Neuronal stem cell (in vitro differentiated cells): ENCODE measurements at regions not wholly inside any gene's neighbourhood (a gene's known extent, or its start where the extent isn't known, plus 50 kb on each side); places are given as distances from the start of the nearest gene placed in this dataset.

Experiments
- DNase-seq: peaks from one replicate; pipeline ENCODE4 v3.0.0-alpha.2; 2013; ENCODE audit warnings: low spot score
- H2AFZ ChIP-seq: one replicate; pipeline ENCODE4 v1.6.1; 2013; ENCODE audit warnings: mild to moderate bottlenecking, low read length, inconsistent platforms
- H2AK5ac ChIP-seq: 2 replicates; pipeline ENCODE4 v1.6.1; 2013; ENCODE audit warnings: low read depth, mild to moderate bottlenecking, inconsistent platforms, low read length, moderate library complexity, mixed read lengths
- H2BK120ac ChIP-seq: 2 replicates; pipeline ENCODE4 v1.6.1; 2013; ENCODE audit warnings: low read depth, mild to moderate bottlenecking, inconsistent platforms, low read length, moderate library complexity, mixed read lengths
- H2BK12ac ChIP-seq: one replicate; pipeline ENCODE4 v1.6.1; 2013; ENCODE audit warnings: low read length, inconsistent platforms
- H2BK15ac ChIP-seq: 2 replicates; pipeline ENCODE4 v1.6.1; 2013; ENCODE audit warnings: mild to moderate bottlenecking, low read length, inconsistent platforms, mixed read lengths
- H2BK5ac ChIP-seq: one replicate; pipeline ENCODE4 v1.6.1; 2013; ENCODE audit warnings: inconsistent platforms, mild to moderate bottlenecking, low read length, moderate library complexity
- H3K14ac ChIP-seq: one replicate; pipeline ENCODE4 v1.6.1; 2013; ENCODE audit warnings: low read length, inconsistent platforms
- H3K18ac ChIP-seq: 2 replicates; pipeline ENCODE4 v1.6.1; 2013; ENCODE audit warnings: low read length, inconsistent platforms
- H3K23ac ChIP-seq: 2 replicates; pipeline ENCODE4 v1.6.1; 2013; ENCODE audit warnings: low read depth, mild to moderate bottlenecking, mixed read lengths, low read length, inconsistent platforms; ENCODE audit not compliant: poor library complexity
- H3K27ac ChIP-seq: replicated peaks from 3 replicates; pipeline ENCODE4 v1.5.1; 2013; ENCODE audit warnings: low read length, inconsistent platforms
- H3K27me3 ChIP-seq, 3 experiments: 2 replicates each; pipeline ENCODE4 v1.6.1; 2013; ENCODE audit warnings: low read length in 3 of 3, mild to moderate bottlenecking in 2 of 3, inconsistent platforms in 1 of 3, low read depth in 1 of 3, mixed read lengths in 1 of 3, moderate library complexity in 1 of 3; ENCODE audit not compliant: control insufficient read depth in 3 of 3, insufficient read depth in 3 of 3
- H3K36me3 ChIP-seq, 2 donors: replicated peaks in 1 of 2; 2 replicates each; pipeline ENCODE4 v1.6.1; 2013; ENCODE audit warnings: low read length in 2 of 2; ENCODE audit not compliant: control insufficient read depth in 2 of 2, insufficient read depth in 2 of 2
- H3K4ac ChIP-seq: 2 replicates; pipeline ENCODE4 v1.6.1; 2013; ENCODE audit warnings: inconsistent platforms, mild to moderate bottlenecking, low read length, moderate library complexity
- H3K4me1 ChIP-seq, 2 donors: 1 replicate in 1 of 2; 2 replicates in 1 of 2; pipeline ENCODE4 v1.6.1; 2013; ENCODE audit warnings: low read length in 2 of 2, low read depth in 1 of 2; ENCODE audit not compliant: control insufficient read depth in 2 of 2, insufficient read depth in 1 of 2
- H3K4me2 ChIP-seq: one replicate; pipeline ENCODE4 v1.6.1; 2013; ENCODE audit warnings: mild to moderate bottlenecking, low read length, inconsistent platforms; ENCODE audit not compliant: insufficient read depth, poor library complexity, severe bottlenecking
- H3K4me3 ChIP-seq, 2 donors: 2 replicates each; pipeline ENCODE4 v1.5.1; 2013; ENCODE audit warnings: low read length in 2 of 2, mild to moderate bottlenecking in 2 of 2, inconsistent platforms in 1 of 2, moderate library complexity in 1 of 2
- H3K79me1 ChIP-seq: one replicate; pipeline ENCODE4 v1.6.1; 2013; ENCODE audit warnings: low read depth, mild to moderate bottlenecking, inconsistent platforms, low read length, moderate library complexity
- H3K9ac ChIP-seq: one replicate; pipeline ENCODE4 v1.6.1; 2013; ENCODE audit warnings: mild to moderate bottlenecking, low read depth, low read length, inconsistent platforms; ENCODE audit not compliant: poor library complexity
- H3K9me3 ChIP-seq, 2 donors: replicated peaks in 1 of 2; 2 replicates each; pipeline versions ENCODE3 to v1.6.1; 2013; ENCODE audit warnings: low read length in 2 of 2, mild to moderate bottlenecking in 2 of 2, inconsistent platforms in 1 of 2, low read depth in 1 of 2, mixed read lengths in 1 of 2, moderate library complexity in 1 of 2; ENCODE audit not compliant: control insufficient read depth in 2 of 2, insufficient read depth in 1 of 2
- H4K8ac ChIP-seq: one replicate; pipeline ENCODE4 v1.6.1; 2013; ENCODE audit warnings: low read depth, mild to moderate bottlenecking, inconsistent platforms, low read length, moderate library complexity
- H4K91ac ChIP-seq: one replicate; pipeline ENCODE4 v1.6.1; 2013; ENCODE audit warnings: low read length, low read depth, mild to moderate bottlenecking, inconsistent platforms; ENCODE audit not compliant: poor library complexity
- WGBS, 2 donors: extraction: QIAGEN DNeasy Blood & Tissue Kit; methylation state at CpG; one replicate each; pipeline ENCODE4 v1.1.7; 2013; ENCODE audit warnings: missing lambda C conversion rate in 2 of 2, mixed read lengths in 1 of 2; ENCODE audit not compliant: insufficient read length in 2 of 2, insufficient replicate concordance in 1 of 2; ENCODE audit errors: extremely low coverage in 2 of 2; 5-methylcytosine and 5-hydroxymethylcytosine counted together

DNA sequence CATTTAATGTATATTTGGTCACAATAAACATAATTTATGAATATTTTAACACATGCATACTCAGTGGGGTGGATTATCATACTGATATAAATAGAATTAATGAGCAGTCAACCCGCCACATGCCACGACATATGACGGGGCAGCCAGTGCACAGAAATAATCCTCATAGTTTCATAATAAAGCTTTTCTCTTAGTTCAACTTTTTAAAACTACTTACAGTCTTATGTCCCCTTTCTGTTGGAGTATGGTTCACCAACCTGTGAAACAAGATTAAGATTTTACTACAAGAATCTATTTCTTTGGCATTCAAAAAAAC lies 75.6 kb upstream of the ETAA1 start:
- Histone ChIP-seq H4K91ac (no peak overlapping the region), H3K4me1 (peaks cover 0 to 1% of the 10 kb centered on the region in 2 donors), H3K9ac (no peak overlapping the region), H3K4ac (no peak overlapping the region), H3K4me3 (no peak overlapping the region), H2BK5ac (no peak overlapping the region), H3K9me3 (no peaks in the 10 kb centered on the region), H3K4me2 (no peak overlapping the region), H3K14ac (no peak overlapping the region), H4K8ac (no peak overlapping the region), H2BK120ac (no peak overlapping the region), H3K36me3 (no peaks in the 10 kb centered on the region), H3K27ac (no peak overlapping the region), H2BK12ac (no peak overlapping the region), H3K23ac (no peak overlapping the region), H2AK5ac (no peak overlapping the region), H2AFZ (no peak overlapping the region), H3K79me1 (no peaks in the 10 kb centered on the region), H2BK15ac (no peak overlapping the region), H3K18ac (no peak overlapping the region), H3K27me3 (no peaks in the 10 kb centered on the region)
- DNase-seq: no peak
- WGBS, 2 donors: no CpG with 5 or more reads among the region's 3 CpGs

DNA sequence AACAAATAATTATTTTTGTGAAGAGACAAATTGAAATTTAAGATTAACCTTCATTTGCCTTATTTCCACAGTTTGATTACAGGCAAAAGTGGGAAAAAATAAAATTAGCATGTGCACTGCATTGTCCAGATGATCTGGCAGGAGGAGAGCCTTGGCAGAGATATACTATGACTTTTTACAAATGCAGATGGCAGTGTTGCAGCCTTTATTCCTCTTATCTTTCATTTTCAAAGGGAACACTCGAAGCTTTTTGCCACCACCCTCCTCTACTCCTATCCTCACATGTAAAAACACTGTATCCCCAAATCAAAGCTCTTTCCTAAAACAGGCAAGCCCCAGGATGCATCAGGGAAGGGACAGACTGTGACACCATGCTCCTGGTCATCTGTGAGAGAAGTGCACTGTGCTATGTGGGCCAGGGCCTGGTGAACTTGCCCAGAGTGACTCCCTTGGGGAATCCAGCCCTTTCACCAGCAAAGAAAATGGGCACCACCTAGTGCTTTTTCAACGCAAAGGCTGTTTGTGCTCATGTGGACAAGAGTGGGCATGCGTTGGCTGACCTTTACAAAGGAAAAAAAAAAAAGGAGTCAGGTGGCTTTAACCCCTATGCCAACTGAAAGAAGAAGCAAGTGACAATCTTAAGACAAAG lies 74.7 kb upstream of the ETAA1 start:
- no peaks in the 10 kb centered on the region for H3K79me1 ChIP-seq
- no peak overlapping the region for H2BK5ac ChIP-seq
- H2AFZ ChIP-seq: peak overlapping the region; percentile 12
- no peak overlapping the region for H2BK120ac ChIP-seq
- no peak overlapping the region for H2AK5ac ChIP-seq
- no CpG with 5 or more reads among the region's 3 CpGs for WGBS, 2 donors
- no peak overlapping the region for H4K91ac ChIP-seq
- H3K18ac ChIP-seq: no peak overlapping the region
- no peak overlapping the region for H3K4me2 ChIP-seq
- no peak overlapping the region for H3K14ac ChIP-seq
- H3K23ac ChIP-seq: no peak overlapping the region
- H3K4me1 ChIP-seq: peaks cover 0 to 1% of the 10 kb centered on the region in 2 donors
- H3K36me3 ChIP-seq: no peaks in the 10 kb centered on the region
- DNase-seq: peak; percentile 40
- H3K9me3 ChIP-seq: no peaks in the 10 kb centered on the region
- no peak overlapping the region for H3K4me3 ChIP-seq
- no peak overlapping the region for H3K27ac ChIP-seq
- no peaks in the 10 kb centered on the region for H3K27me3 ChIP-seq
- H3K9ac ChIP-seq: no peak overlapping the region
- no peak overlapping the region for H3K4ac ChIP-seq
- H2BK15ac ChIP-seq: no peak overlapping the region
- H2BK12ac ChIP-seq: no peak overlapping the region
- no peak overlapping the region for H4K8ac ChIP-seq

GRCh38 chr2:67323209-67323991 lies 73.7 kb upstream of the ETAA1 start:
- no peak overlapping the region for H3K27ac ChIP-seq
- no peak overlapping the region for H2AK5ac ChIP-seq
- no peak overlapping the region for H3K4ac ChIP-seq
- H3K79me1 ChIP-seq: no peaks in the 10 kb centered on the region
- no peak overlapping the region for H3K18ac ChIP-seq
- H2BK12ac ChIP-seq: no peak overlapping the region
- H3K23ac ChIP-seq: no peak overlapping the region
- H3K4me2 ChIP-seq: no peak overlapping the region
- no peak overlapping the region for H4K91ac ChIP-seq
- no CpG with 5 or more reads among the region's 4 CpGs for WGBS, 2 donors
- no peak for DNase-seq
- H2BK120ac ChIP-seq: no peak overlapping the region
- no peaks in the 10 kb centered on the region for H3K36me3 ChIP-seq
- no peak overlapping the region for H3K9ac ChIP-seq
- no peak overlapping the region for H4K8ac ChIP-seq
- H3K4me1 ChIP-seq: peaks cover 0 to 1% of the 10 kb centered on the region in 2 donors
- no peak overlapping the region for H2AFZ ChIP-seq
- no peak overlapping the region for H2BK15ac ChIP-seq
- H3K9me3 ChIP-seq: no peaks in the 10 kb centered on the region
- no peaks in the 10 kb centered on the region for H3K27me3 ChIP-seq
- no peak overlapping the region for H2BK5ac ChIP-seq
- no peak overlapping the region for H3K14ac ChIP-seq
- no peak overlapping the region for H3K4me3 ChIP-seq

DNA sequence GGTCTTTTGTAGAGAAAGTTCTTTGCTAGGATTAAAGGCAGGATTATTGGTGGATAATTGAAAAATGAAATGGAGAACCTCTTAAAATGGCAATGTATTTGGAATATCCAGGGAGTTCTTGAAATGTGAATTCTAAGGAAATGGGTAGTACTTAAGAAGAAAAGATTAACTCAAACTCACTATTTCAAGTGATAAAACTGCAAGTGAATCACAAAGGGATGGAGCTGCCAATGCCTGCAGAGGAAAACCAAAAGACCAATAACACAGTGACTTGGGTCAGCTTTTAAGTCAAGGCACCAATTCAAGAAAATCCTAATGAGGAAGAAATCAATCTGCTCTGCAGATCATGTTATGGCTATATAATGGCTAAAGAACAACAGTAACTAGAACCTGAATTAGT lies 67.6 kb upstream of the ETAA1 start:
- no peak overlapping the region for H3K14ac ChIP-seq
- H4K91ac ChIP-seq: no peak overlapping the region
- no peak overlapping the region for H2BK120ac ChIP-seq
- H3K36me3 ChIP-seq: no peaks in the 10 kb centered on the region
- no peak overlapping the region for H2AFZ ChIP-seq
- H3K27ac ChIP-seq: no peak overlapping the region
- H3K18ac ChIP-seq: no peak overlapping the region
- H3K4me3 ChIP-seq: no peak overlapping the region
- no peak overlapping the region for H3K4ac ChIP-seq
- H3K9ac ChIP-seq: no peak overlapping the region
- no peak overlapping the region for H3K23ac ChIP-seq
- H3K79me1 ChIP-seq: no peaks in the 10 kb centered on the region
- H2BK5ac ChIP-seq: no peak overlapping the region
- peaks cover 0 to 4% (median 0%) of the 10 kb centered on the region in 3 experiments for H3K27me3 ChIP-seq
- H3K4me2 ChIP-seq: no peak overlapping the region
- no peaks in the 10 kb centered on the region for H3K9me3 ChIP-seq
- no peak overlapping the region for H4K8ac ChIP-seq
- H2AK5ac ChIP-seq: no peak overlapping the region
- H3K4me1 ChIP-seq: no peaks in the 10 kb centered on the region
- no peak for DNase-seq
- H2BK12ac ChIP-seq: no peak overlapping the region
- no peak overlapping the region for H2BK15ac ChIP-seq
